Peyer's patch (tissue), 4 donors: ENCODE measurements at regions not wholly inside any gene's neighbourhood (a gene's known extent, or its start where the extent isn't known, plus 50 kb on each side); places are given as distances from the start of the nearest gene placed in this dataset.

Source experiments
- DNase-seq, 3 donors: peaks; one replicate each; pipeline ENCODE4 v3.0.0-alpha.2; 2017 to 2019
- H3K27ac ChIP-seq, 4 donors: fragments of 200-600 bp; sonication (generic); one replicate each; pipeline ENCODE4 v1.5.1; 2016 to 2019
- H3K27me3 ChIP-seq, 2 donors: fragments of 200-600 bp; sonication (generic); one replicate each; pipeline ENCODE4 v1.5.1; 2019
- H3K36me3 ChIP-seq, 3 donors: fragments of 200-600 bp; sonication (generic); one replicate each; pipeline ENCODE4 v1.5.1; 2016 to 2019
- H3K4me1 ChIP-seq, 4 donors: fragments of 200-600 bp; sonication (generic); one replicate each; pipeline ENCODE4 v1.5.1; 2016 to 2019
- H3K4me3 ChIP-seq, 4 donors: fragments of 200-600 bp; sonication (generic); 1 replicate in 3 of 4; 2 replicates in 1 of 4; pipeline ENCODE4 v1.5.1; 2016 to 2019; ENCODE audit warnings: mild to moderate bottlenecking in 1 of 4
- H3K9me3 ChIP-seq, 4 donors: fragments of 200-600 bp; sonication (generic); one replicate each; pipeline ENCODE4 v1.5.1; 2016 to 2019; ENCODE audit warnings: mild to moderate bottlenecking in 1 of 4
- POLR2A ChIP-seq, 2 donors: fragments of 450-650 bp; IDR thresholded peaks; one replicate each; pipeline ENCODE4 v1.5.1; 2017; ENCODE audit warnings: antibody characterized with exemption in 2 of 2, mild to moderate bottlenecking in 2 of 2, moderate library complexity in 2 of 2
- TF ChIP-seq, protein P1 (sequence below), 6 experiments: fragments of 450-650 bp in 4 of 6; fragments of 200-600 bp in 2 of 6; sonication (generic) in 1 of 6; IDR thresholded peaks; one replicate each; pipeline ENCODE4 v1.5.1; 2017 to 2019; ENCODE audit warnings: antibody characterized with exemption in 6 of 6, mild to moderate bottlenecking in 3 of 6, moderate library complexity in 1 of 6

DNA sequence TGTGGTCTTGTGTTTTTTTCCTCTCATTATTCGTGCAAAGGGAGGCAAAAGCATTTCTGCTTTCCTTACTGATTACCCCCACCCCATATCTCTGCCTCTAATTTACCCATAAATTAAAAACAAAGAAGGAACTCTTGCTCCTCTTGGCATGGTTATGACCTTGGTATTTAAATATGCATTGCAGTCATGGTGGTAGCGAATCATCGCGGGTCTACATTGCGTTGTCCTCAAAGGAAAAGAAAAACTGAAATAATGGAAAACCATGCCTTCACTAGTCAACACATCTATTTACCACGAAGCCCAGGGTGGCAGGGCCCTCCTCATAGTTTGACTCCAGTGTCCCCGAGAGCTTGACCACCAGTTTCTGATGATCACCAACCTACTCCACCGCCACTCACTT, 126.7 kb upstream of the PARP11 start:
- H3K27ac ChIP-seq: peak overlapping the region in 2 of 4 donors; percentile 45 to 52
- TF ChIP-seq, protein P1, sequence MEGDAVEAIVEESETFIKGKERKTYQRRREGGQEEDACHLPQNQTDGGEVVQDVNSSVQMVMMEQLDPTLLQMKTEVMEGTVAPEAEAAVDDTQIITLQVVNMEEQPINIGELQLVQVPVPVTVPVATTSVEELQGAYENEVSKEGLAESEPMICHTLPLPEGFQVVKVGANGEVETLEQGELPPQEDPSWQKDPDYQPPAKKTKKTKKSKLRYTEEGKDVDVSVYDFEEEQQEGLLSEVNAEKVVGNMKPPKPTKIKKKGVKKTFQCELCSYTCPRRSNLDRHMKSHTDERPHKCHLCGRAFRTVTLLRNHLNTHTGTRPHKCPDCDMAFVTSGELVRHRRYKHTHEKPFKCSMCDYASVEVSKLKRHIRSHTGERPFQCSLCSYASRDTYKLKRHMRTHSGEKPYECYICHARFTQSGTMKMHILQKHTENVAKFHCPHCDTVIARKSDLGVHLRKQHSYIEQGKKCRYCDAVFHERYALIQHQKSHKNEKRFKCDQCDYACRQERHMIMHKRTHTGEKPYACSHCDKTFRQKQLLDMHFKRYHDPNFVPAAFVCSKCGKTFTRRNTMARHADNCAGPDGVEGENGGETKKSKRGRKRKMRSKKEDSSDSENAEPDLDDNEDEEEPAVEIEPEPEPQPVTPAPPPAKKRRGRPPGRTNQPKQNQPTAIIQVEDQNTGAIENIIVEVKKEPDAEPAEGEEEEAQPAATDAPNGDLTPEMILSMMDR (IDR thresholded peaks at IDR 0.05): no peak
- no peak for TF ChIP-seq POLR2A (IDR thresholded peaks at IDR 0.05)
- H3K4me3 ChIP-seq: no peak overlapping the region
- H3K36me3 ChIP-seq: no peaks in the 10 kb centered on the region
- H3K4me1 ChIP-seq: peaks cover 0 to 5% (median 0%) of the 10 kb centered on the region in 4 donors
- H3K9me3 ChIP-seq: no peaks in the 10 kb centered on the region
- no peaks in the 10 kb centered on the region for H3K27me3 ChIP-seq
- no peak for DNase-seq

DNA sequence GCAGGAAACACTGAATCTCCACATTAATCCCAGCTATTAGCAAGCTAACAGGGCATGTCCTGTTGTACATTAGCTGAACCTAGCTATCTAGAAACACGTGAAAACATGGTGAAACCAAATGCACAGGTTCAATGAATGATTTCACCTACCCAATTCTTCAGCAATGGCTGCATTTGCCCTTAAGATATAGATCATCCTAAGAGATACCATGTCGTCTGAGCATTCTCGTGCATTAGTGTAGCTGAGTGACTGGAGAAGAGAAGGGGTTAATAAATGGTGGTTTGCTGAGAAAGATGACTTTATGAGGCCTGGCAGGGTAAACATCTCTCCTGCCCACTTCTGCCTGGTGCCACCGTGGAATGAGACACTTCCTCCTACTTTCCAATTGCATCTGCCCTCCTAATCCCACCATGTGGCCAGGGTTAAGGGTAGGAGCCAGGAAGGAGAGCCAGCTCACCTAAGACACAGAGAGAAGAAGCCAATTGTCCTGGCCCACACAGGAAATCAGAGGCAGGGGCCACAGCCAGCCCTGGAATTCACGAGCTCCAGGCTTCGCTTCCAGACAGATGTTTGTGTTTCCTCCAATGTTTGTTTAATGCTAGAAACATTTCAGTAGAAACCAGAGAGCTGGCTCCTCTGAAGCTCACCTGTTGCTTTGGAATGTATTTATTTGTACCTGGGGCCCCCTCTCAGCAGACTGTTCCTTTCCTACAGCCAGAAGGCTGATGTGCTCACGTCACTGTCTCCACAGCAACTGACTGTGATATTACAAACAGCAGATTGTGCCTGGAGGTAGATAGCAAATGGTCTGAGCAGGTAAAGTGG, 126.0 kb upstream of the PARP11 start:
- H3K4me1 ChIP-seq: peaks cover 0 to 5% (median 0%) of the 10 kb centered on the region in 4 donors
- no peaks in the 10 kb centered on the region for H3K27me3 ChIP-seq
- peak overlapping the region in 2 of 4 donors; percentile 45 to 52 for H3K27ac ChIP-seq
- H3K36me3 ChIP-seq: no peaks in the 10 kb centered on the region
- H3K4me3 ChIP-seq: no peak overlapping the region
- peak in 2 of 3 donors; percentile 51 to 68 for DNase-seq
- no peaks in the 10 kb centered on the region for H3K9me3 ChIP-seq
- no peak for TF ChIP-seq POLR2A (IDR thresholded peaks at IDR 0.05)
- TF ChIP-seq, protein P1 (IDR thresholded peaks at IDR 0.05): no peak

DNA sequence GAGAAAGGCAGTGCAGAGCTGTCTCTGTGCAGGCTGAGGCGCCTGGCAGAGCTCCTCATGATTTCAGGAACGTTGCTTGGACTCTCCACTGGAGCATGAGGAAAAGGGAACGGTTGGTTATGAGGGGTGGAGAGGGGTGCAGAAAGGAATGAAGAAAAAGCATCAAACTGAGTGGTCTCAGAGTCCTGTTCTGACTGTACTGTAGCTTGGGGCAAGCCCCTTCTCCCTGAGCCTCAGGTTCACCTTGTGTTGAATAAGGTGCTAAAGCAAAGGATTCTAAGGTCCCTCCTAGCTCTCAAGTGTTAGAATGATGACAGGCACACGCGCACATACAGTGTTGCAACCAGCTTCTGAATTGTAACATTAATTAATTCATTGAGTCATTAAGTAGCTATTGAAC, 125.2 kb upstream of the PARP11 start:
- no peaks in the 10 kb centered on the region for H3K27me3 ChIP-seq
- H3K27ac ChIP-seq: no peak overlapping the region
- no peak for DNase-seq
- H3K4me3 ChIP-seq: no peak overlapping the region
- no peaks in the 10 kb centered on the region for H3K36me3 ChIP-seq
- TF ChIP-seq, protein P1 (IDR thresholded peaks at IDR 0.05): no peak
- TF ChIP-seq POLR2A (IDR thresholded peaks at IDR 0.05): no peak
- H3K9me3 ChIP-seq: no peaks in the 10 kb centered on the region
- H3K4me1 ChIP-seq: peaks cover 0 to 5% (median 0%) of the 10 kb centered on the region in 4 donors

DNA sequence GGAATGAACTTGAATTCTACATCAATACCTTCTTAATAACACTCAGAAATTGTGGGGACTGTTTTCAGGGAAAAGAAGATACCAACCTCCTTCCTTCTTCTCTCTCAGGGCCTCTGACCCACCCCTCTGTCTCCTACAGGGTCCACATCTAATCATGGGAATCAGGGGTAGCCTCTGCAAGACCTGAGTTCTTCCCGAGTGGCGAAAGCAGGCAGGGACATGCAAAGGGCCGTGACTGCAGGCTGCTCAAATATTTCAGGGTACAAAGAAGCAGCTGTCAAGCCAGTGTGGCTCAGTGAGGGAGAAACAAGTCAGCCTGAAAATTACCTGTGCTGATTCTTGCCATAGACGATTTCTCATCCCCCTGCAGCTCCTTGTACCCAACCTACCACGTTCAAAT, 123.1 kb upstream of the PARP11 start:
- Histone ChIP-seq H3K27me3 (no peaks in the 10 kb centered on the region), H3K36me3 (no peaks in the 10 kb centered on the region), H3K4me3 (no peak overlapping the region), H3K4me1 (peaks cover 0 to 5% (median 0%) of the 10 kb centered on the region in 4 donors), H3K27ac (no peak overlapping the region), H3K9me3 (no peaks in the 10 kb centered on the region)
- no peak for DNase-seq
- TF ChIP-seq, protein P1 (IDR thresholded peaks at IDR 0.05): no peak
- TF ChIP-seq POLR2A (IDR thresholded peaks at IDR 0.05): no peak

DNA sequence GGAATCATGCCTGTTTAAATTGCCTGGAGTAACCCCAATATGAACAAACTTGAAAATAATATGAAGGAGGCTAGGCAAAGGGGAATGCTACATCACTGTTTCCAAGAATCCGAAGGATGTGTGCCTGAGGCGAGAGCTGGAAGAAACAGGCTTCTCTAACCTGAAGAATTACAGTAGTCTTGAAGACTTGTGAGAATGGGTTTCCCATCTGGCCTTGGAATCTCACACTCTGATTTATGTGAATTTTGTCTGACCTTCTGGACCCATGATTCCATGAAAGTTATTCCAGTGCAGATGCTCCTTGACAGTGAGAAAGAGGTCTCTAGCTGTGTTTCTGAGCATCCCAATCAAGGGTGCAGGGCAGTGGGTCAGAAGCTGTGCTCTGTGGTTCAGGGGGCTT, 122.1 kb upstream of the PARP11 start:
- no peaks in the 10 kb centered on the region for H3K27me3 ChIP-seq
- no peak overlapping the region for H3K4me3 ChIP-seq
- DNase-seq: no peak
- H3K9me3 ChIP-seq: no peaks in the 10 kb centered on the region
- no peak for TF ChIP-seq POLR2A (IDR thresholded peaks at IDR 0.05)
- TF ChIP-seq, protein P1 (IDR thresholded peaks at IDR 0.05): no peak
- H3K27ac ChIP-seq: no peak overlapping the region
- no peaks in the 10 kb centered on the region for H3K36me3 ChIP-seq
- peaks cover 0 to 5% (median 0%) of the 10 kb centered on the region in 4 donors for H3K4me1 ChIP-seq
